ENCODE measurements at regions not wholly inside any gene's neighbourhood (a gene's known extent, or its start where the extent isn't known, plus 50 kb on each side); places are given as distances from the start of the nearest gene placed in this dataset.

- Histone ChIP-seq H3K36me3 (no peaks in the 10 kb centered on the region), H3K4me1 (no peaks in the 10 kb centered on the region), H3K27ac (no peak overlapping the region), H3K27me3 (no peaks in the 10 kb centered on the region), H3K9me3 (no peaks in the 10 kb centered on the region), H3K4me3 (replicated peaks in 1 of 3) (no peak overlapping the region)
- 38 to 40% methylated on average over 2 of the region's 2 CpGs for WGBS, 2 donors
- no peak for DNase-seq
- intact Hi-C loops (cut with DNase I) = no loop called here
- no peak for TF ChIP-seq CTCF (IDR thresholded peaks at IDR 0.05)
- TF ChIP-seq POLR2A (IDR thresholded peaks at IDR 0.05) = no peak
Observed at GRCh38 chr2:16333681-16334080, 332.0 kb downstream of the CYRIA start.

- no peaks in the 10 kb centered on the region for H3K9me3 ChIP-seq
- H3K27me3 ChIP-seq = no peaks in the 10 kb centered on the region
- DNase-seq = no peak
- no peak overlapping the region for H3K4me3 ChIP-seq (replicated peaks in 1 of 3)
- no peaks in the 10 kb centered on the region for H3K4me1 ChIP-seq
- no peak overlapping the region for H3K27ac ChIP-seq
- H3K36me3 ChIP-seq = no peaks in the 10 kb centered on the region
- WGBS, 2 donors = 49 to 58% methylated on average over 8 of the region's 8 CpGs
- TF ChIP-seq CTCF (IDR thresholded peaks at IDR 0.05) = no peak
- TF ChIP-seq POLR2A (IDR thresholded peaks at IDR 0.05) = no peak
- intact Hi-C loops (cut with DNase I) = no loop called here
Observed at GRCh38 chr2:16332681-16333557, 332.7 kb downstream of the CYRIA start.

- intact Hi-C loops (cut with DNase I) = no loop called here
- DNase-seq = no peak
- H3K4me1 ChIP-seq = no peaks in the 10 kb centered on the region
Observed at GRCh38 chr2:16331772-16332171, 333.9 kb downstream of the CYRIA start.

GRCh38 chr2:16330982-16331381 is 334.7 kb downstream of the CYRIA start:
- intact Hi-C loops (cut with DNase I) = no loop called here
- no peak for DNase-seq
- 54 to 61% methylated on average over 5 of the region's 5 CpGs for WGBS, 2 donors
- no peaks in the 10 kb centered on the region for H3K27me3 ChIP-seq
- TF ChIP-seq POLR2A (IDR thresholded peaks at IDR 0.05) (no peak), CTCF (IDR thresholded peaks at IDR 0.05) (no peak)
- no peak overlapping the region for H3K27ac ChIP-seq
- no peaks in the 10 kb centered on the region for H3K9me3 ChIP-seq
- no peak overlapping the region for H3K4me3 ChIP-seq (replicated peaks in 1 of 3)
- H3K36me3 ChIP-seq = no peaks in the 10 kb centered on the region
- H3K4me1 ChIP-seq = no peaks in the 10 kb centered on the region

More at GRCh38 chr2:16331772-16332171, 333.9 kb downstream of the CYRIA start:
- Histone ChIP-seq H3K9me3 (no peaks in the 10 kb centered on the region), H3K4me3 (replicated peaks in 1 of 3) (no peak overlapping the region), H3K27ac (no peak overlapping the region), H3K27me3 (no peaks in the 10 kb centered on the region), H3K36me3 (no peaks in the 10 kb centered on the region)
- 69 to 81% methylated on average over 2 of the region's 2 CpGs for WGBS, 2 donors
- no peak for TF ChIP-seq CTCF (IDR thresholded peaks at IDR 0.05)
- no peak for TF ChIP-seq POLR2A (IDR thresholded peaks at IDR 0.05)

- Histone ChIP-seq H3K27ac (no peak overlapping the region), H3K36me3 (no peaks in the 10 kb centered on the region), H3K4me3 (replicated peaks in 1 of 3) (no peak overlapping the region), H3K9me3 (no peaks in the 10 kb centered on the region), H3K4me1 (no peaks in the 10 kb centered on the region), H3K27me3 (no peaks in the 10 kb centered on the region)
- TF ChIP-seq CTCF (IDR thresholded peaks at IDR 0.05) = no peak
- TF ChIP-seq POLR2A (IDR thresholded peaks at IDR 0.05) = no peak
- DNase-seq = no peak
- 54 to 71% methylated on average over 6 to 10 of the region's 10 CpGs for WGBS, 2 donors
- intact Hi-C loops (cut with DNase I) = no loop called here
Observed at GRCh38 chr2:16330571-16330970, 335.1 kb downstream of the CYRIA start.

All from thyroid gland (tissue), 4 donors.